Spleen (tissue), 7 donors: ENCODE measurements at regions not wholly inside any gene's neighbourhood (a gene's known extent, or its start where the extent isn't known, plus 50 kb on each side); places are given as distances from the start of the nearest gene placed in this dataset.

Source experiments
- POLR2A ChIP-seq, 3 donors: fragments of 450-650 bp; IDR thresholded peaks; one replicate each; pipeline ENCODE4 v1.5.1; 2017; ENCODE audit warnings: antibody characterized with exemption in 3 of 3, mild to moderate bottlenecking in 1 of 3
- POLR2AphosphoS5 ChIP-seq, 3 donors: sonication (generic); formaldehyde crosslinking; IDR thresholded peaks; one replicate each; pipeline ENCODE4 v1.5.1; 2017; ENCODE audit warnings: antibody characterized with exemption in 3 of 3
- TF ChIP-seq, protein P1 (sequence below), 11 experiments: fragments of 200-600 bp in 7 of 11; fragments of 450-650 bp in 4 of 11; sonication (generic) in 4 of 11; IDR thresholded peaks in 8 of 11; conservative IDR thresholded peaks in 3 of 11; 1 replicate in 7 of 11; 2 replicates in 4 of 11; pipeline versions ENCODE4 v1.4.0 to v1.8.0; 2016 to 2021; ENCODE audit warnings: antibody characterized with exemption in 11 of 11, inconsistent platforms in 4 of 11, mild to moderate bottlenecking in 1 of 11
- donor health status: DM: no; HTN: no; CAD: no; lungs with moderate emphysema.
- donor health status: DM: no; HTN: no; CAD: no.
- donor health status: DM: no; HTN: no; CAD: no.

DNA sequence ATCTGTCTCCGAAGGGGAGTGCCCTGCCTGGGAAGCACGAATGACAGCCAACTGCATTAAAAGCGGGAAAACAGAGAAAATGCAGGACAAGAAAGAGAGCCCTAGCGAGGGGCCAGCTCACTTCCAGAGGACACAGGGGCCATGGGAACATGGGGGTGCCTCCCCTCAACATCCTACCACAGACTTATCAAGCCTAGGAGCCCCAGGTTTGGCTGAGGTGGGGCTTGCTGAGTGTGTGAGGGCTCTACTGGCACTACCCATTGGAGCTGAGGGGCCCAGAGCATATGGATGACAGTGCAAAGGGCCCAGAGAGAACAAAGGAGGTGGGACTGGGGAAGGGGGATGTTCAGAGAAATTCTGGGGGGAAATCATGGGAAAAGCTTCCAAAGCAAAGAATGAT, 101.8 kb downstream of the PJA1 start:
- TF ChIP-seq, protein P1, sequence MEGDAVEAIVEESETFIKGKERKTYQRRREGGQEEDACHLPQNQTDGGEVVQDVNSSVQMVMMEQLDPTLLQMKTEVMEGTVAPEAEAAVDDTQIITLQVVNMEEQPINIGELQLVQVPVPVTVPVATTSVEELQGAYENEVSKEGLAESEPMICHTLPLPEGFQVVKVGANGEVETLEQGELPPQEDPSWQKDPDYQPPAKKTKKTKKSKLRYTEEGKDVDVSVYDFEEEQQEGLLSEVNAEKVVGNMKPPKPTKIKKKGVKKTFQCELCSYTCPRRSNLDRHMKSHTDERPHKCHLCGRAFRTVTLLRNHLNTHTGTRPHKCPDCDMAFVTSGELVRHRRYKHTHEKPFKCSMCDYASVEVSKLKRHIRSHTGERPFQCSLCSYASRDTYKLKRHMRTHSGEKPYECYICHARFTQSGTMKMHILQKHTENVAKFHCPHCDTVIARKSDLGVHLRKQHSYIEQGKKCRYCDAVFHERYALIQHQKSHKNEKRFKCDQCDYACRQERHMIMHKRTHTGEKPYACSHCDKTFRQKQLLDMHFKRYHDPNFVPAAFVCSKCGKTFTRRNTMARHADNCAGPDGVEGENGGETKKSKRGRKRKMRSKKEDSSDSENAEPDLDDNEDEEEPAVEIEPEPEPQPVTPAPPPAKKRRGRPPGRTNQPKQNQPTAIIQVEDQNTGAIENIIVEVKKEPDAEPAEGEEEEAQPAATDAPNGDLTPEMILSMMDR (IDR thresholded peaks at IDR 0.05 in 8 of 11, conservative IDR thresholded peaks at IDR 0.05 in 3 of 11): no peak
- TF ChIP-seq POLR2AphosphoS5 (IDR thresholded peaks at IDR 0.05) (no peak), POLR2A (IDR thresholded peaks at IDR 0.05) (no peak)
